ENCODE measurements at regions not wholly inside any gene's neighbourhood (a gene's known extent, or its start where the extent isn't known, plus 50 kb on each side); places are given as distances from the start of the nearest gene placed in this dataset.

GRCh38 chr2:3009483-3009882 lies 368.1 kb downstream of the EIPR1 start:
- Histone ChIP-seq H3K4me1 (no peaks in the 10 kb centered on the region), H3K27ac (no peak overlapping the region), H3K27me3 (no peaks in the 10 kb centered on the region), H3K4me3 (no peak overlapping the region), H3K9me3 (peaks cover 0 to 7% (median 3%) of the 10 kb centered on the region in 4 donors), H3K36me3 (no peaks in the 10 kb centered on the region)
- ATAC-seq (ENCODE audit: low FRiP score in 2 of 2) (no peak), DNase-seq (no peak)
- no peak for TF ChIP-seq POLR2A (IDR thresholded peaks at IDR 0.05)
- no peak for TF ChIP-seq EP300 (IDR thresholded peaks at IDR 0.05)
- TF ChIP-seq CTCF (IDR thresholded peaks at IDR 0.05), result no peak
- WGBS, 2 donors, result 73 to 91% methylated on average over 6 to 7 of the region's 7 CpGs

- H3K27me3 ChIP-seq, result no peaks in the 10 kb centered on the region
- peaks cover 0 to 7% (median 2%) of the 10 kb centered on the region in 4 donors for H3K9me3 ChIP-seq
- H3K4me3 ChIP-seq, result no peak overlapping the region
- no peaks in the 10 kb centered on the region for H3K36me3 ChIP-seq
- TF ChIP-seq POLR2A (IDR thresholded peaks at IDR 0.05) (no peak), POLR2AphosphoS5 (IDR thresholded peaks at IDR 0.05) (no peak), CTCF (IDR thresholded peaks at IDR 0.05) (no peak), EP300 (IDR thresholded peaks at IDR 0.05) (no peak)
- 43 to 51% methylated on average over 8 of the region's 8 CpGs for WGBS, 2 donors
- ATAC-seq (ENCODE audit: low FRiP score in 2 of 2) (no peak), DNase-seq (no peak)
- no peaks in the 10 kb centered on the region for H3K4me1 ChIP-seq
- H3K27ac ChIP-seq, result no peak overlapping the region
Observed at GRCh38 chr2:3009005-3009404, 368.6 kb downstream of the EIPR1 start.

- Histone ChIP-seq H3K4me1 (no peaks in the 10 kb centered on the region), H3K9me3 (peaks cover 0 to 5% (median 0%) of the 10 kb centered on the region in 4 donors), H3K27me3 (no peaks in the 10 kb centered on the region), H3K36me3 (no peaks in the 10 kb centered on the region), H3K4me3 (no peak overlapping the region), H3K27ac (no peak overlapping the region)
- ATAC-seq (ENCODE audit: low FRiP score in 2 of 2) (no peak), DNase-seq (no peak)
- TF ChIP-seq POLR2A (IDR thresholded peaks at IDR 0.05) (no peak), POLR2AphosphoS5 (IDR thresholded peaks at IDR 0.05) (no peak), CTCF (IDR thresholded peaks at IDR 0.05) (no peak)
- 46 to 57% methylated on average over 4 of the region's 4 CpGs for WGBS, 2 donors
Observed at GRCh38 chr2:3008561-3008960, 369.1 kb downstream of the EIPR1 start.

- Histone ChIP-seq H3K4me3 (no peak overlapping the region), H3K27me3 (no peaks in the 10 kb centered on the region), H3K27ac (no peak overlapping the region), H3K36me3 (no peaks in the 10 kb centered on the region), H3K4me1 (no peaks in the 10 kb centered on the region), H3K9me3 (no peaks in the 10 kb centered on the region)
- 83 to 89% methylated on average over 6 of the region's 6 CpGs for WGBS, 2 donors
- no peak for TF ChIP-seq CTCF (IDR thresholded peaks at IDR 0.05)
- TF ChIP-seq POLR2A (IDR thresholded peaks at IDR 0.05), result no peak
- no peak for TF ChIP-seq EP300 (IDR thresholded peaks at IDR 0.05)
- TF ChIP-seq POLR2AphosphoS5 (IDR thresholded peaks at IDR 0.05), result no peak
- ATAC-seq (ENCODE audit: low FRiP score in 2 of 2), result no peak
- DNase-seq, result no peak
Observed at GRCh38 chr2:3007135-3007534, 370.5 kb downstream of the EIPR1 start.

- ATAC-seq (ENCODE audit: low FRiP score in 2 of 2) (peak in 1 of 2 donors; percentile 50), DNase-seq (no peak)
- TF ChIP-seq POLR2AphosphoS5 (IDR thresholded peaks at IDR 0.05), result no peak
- H3K36me3 ChIP-seq, result no peaks in the 10 kb centered on the region
- 74 to 80% methylated on average over 12 of the region's 12 CpGs for WGBS, 2 donors
- no peaks in the 10 kb centered on the region for H3K9me3 ChIP-seq
- no peaks in the 10 kb centered on the region for H3K4me1 ChIP-seq
- no peak overlapping the region for H3K4me3 ChIP-seq
- H3K27me3 ChIP-seq, result no peaks in the 10 kb centered on the region
- no peak overlapping the region for H3K27ac ChIP-seq
Observed at GRCh38 chr2:3005859-3006501, 371.6 kb downstream of the EIPR1 start.
